ENCODE measurements at regions not wholly inside any gene's neighbourhood (a gene's known extent, or its start where the extent isn't known, plus 50 kb on each side); places are given as distances from the start of the nearest gene placed in this dataset.

GRCh38 chr5:145393426-145393825, 441.7 kb downstream of the PRELID2 start:
- TF ChIP-seq CTCF (IDR thresholded peaks at IDR 0.05; ENCODE audit: low read depth, low read length) (no peak), MYC (IDR thresholded peaks at IDR 0.05; ENCODE audit: low read depth, low read length) (no peak), POLR2A (IDR thresholded peaks at IDR 0.05; ENCODE audit: extremely low read depth, insufficient read length) (no peak)

All from NB4 (cell line).